ENCODE measurements at regions not wholly inside any gene's neighbourhood (a gene's known extent, or its start where the extent isn't known, plus 50 kb on each side); places are given as distances from the start of the nearest gene placed in this dataset.
A peak's percentile ranks its signal among the peaks of the same experiment; 100 is the strongest.

- intact Hi-C loops (cut with DNase I): no loop called here
- no peaks in the 10 kb centered on the region for H3K27me3 ChIP-seq
Measured at GRCh38 chr12:115632308-115632707, 645.2 kb downstream of the MED13L start.

GRCh38 chr12:115630136-115630535 is 647.4 kb downstream of the MED13L start:
- Histone ChIP-seq H3K9me3 (no peaks in the 10 kb centered on the region), H3K27ac (no peak overlapping the region), H3K36me3 (no peaks in the 10 kb centered on the region), H3K27me3 (no peaks in the 10 kb centered on the region), H3K4me3 (no peak overlapping the region), H3K4me1 (no peaks in the 10 kb centered on the region)
- ATAC-seq (no peak), DNase-seq (no peak)
- no peak for TF ChIP-seq CTCF (IDR thresholded peaks at IDR 0.05)
- intact Hi-C loops (cut with DNase I): no loop called here

More at GRCh38 chr12:115632308-115632707, 645.2 kb downstream of the MED13L start:
- no peak for DNase-seq
- Histone ChIP-seq H3K4me1 (no peaks in the 10 kb centered on the region), H3K9me3 (no peaks in the 10 kb centered on the region), H3K27ac (no peak overlapping the region), H3K4me3 (no peak overlapping the region), H3K36me3 (no peaks in the 10 kb centered on the region)
- no peak for ATAC-seq
- peak; percentile 13 for TF ChIP-seq CTCF (IDR thresholded peaks at IDR 0.05)

GRCh38 chr12:115626210-115626609 is 651.3 kb downstream of the MED13L start:
- H3K27me3 ChIP-seq: no peaks in the 10 kb centered on the region
- intact Hi-C loops (cut with DNase I): no loop called here
- ATAC-seq (no peak), DNase-seq (no peak)
- H3K27ac ChIP-seq: no peak overlapping the region
- TF ChIP-seq CTCF (IDR thresholded peaks at IDR 0.05): no peak
- H3K4me3 ChIP-seq: no peak overlapping the region
- H3K36me3 ChIP-seq: no peaks in the 10 kb centered on the region
- no peaks in the 10 kb centered on the region for H3K4me1 ChIP-seq
- H3K9me3 ChIP-seq: no peaks in the 10 kb centered on the region

- ATAC-seq (peak; percentile 66), DNase-seq (no peak)
- no peak for TF ChIP-seq CTCF (IDR thresholded peaks at IDR 0.05)
- no peaks in the 10 kb centered on the region for H3K9me3 ChIP-seq
- no peak overlapping the region for H3K27ac ChIP-seq
- no peaks in the 10 kb centered on the region for H3K36me3 ChIP-seq
- H3K27me3 ChIP-seq: no peaks in the 10 kb centered on the region
- no peaks in the 10 kb centered on the region for H3K4me1 ChIP-seq
- H3K4me3 ChIP-seq: no peak overlapping the region
- intact Hi-C loops (cut with DNase I): no loop called here
Measured at GRCh38 chr12:115623764-115624334, 653.6 kb downstream of the MED13L start.

GRCh38 chr12:115623275-115623674 is 654.2 kb downstream of the MED13L start:
- no peak for DNase-seq

More at GRCh38 chr12:115623275-115623674, 654.2 kb downstream of the MED13L start:
- H3K4me1 ChIP-seq: no peaks in the 10 kb centered on the region
- H3K27ac ChIP-seq: no peak overlapping the region
- TF ChIP-seq CTCF (IDR thresholded peaks at IDR 0.05): no peak
- no peak overlapping the region for H3K4me3 ChIP-seq
- H3K9me3 ChIP-seq: no peaks in the 10 kb centered on the region
- H3K36me3 ChIP-seq: no peaks in the 10 kb centered on the region
- ATAC-seq: no peak
- no peaks in the 10 kb centered on the region for H3K27me3 ChIP-seq
- intact Hi-C loops (cut with DNase I): no loop called here
